Mesenchymal stem cell (in vitro differentiated cells and primary cell): ENCODE measurements at regions not wholly inside any gene's neighbourhood (a gene's known extent, or its start where the extent isn't known, plus 50 kb on each side); places are given as distances from the start of the nearest gene placed in this dataset. TPM values are rescaled to one million over a fixed set of nuclear protein-coding genes. Genes with fewer than 3 reads are reported as not detected.

Source experiments
- DNase-seq: peaks from one replicate; pipeline ENCODE4 v3.0.0-alpha.2; 2013
- H2AFZ ChIP-seq: one replicate; pipeline ENCODE4 v1.6.1; 2013; ENCODE audit warnings: low read depth, mild to moderate bottlenecking, control low read depth, inconsistent platforms, low read length, moderate library complexity
- H2AK5ac ChIP-seq: 2 replicates; pipeline ENCODE4 v1.6.1; 2013; ENCODE audit warnings: low read length, moderate library complexity, mild to moderate bottlenecking, inconsistent platforms; ENCODE audit not compliant: severe bottlenecking
- H2BK120ac ChIP-seq: one replicate; pipeline ENCODE4 v1.6.1; 2013; ENCODE audit warnings: low read depth, mild to moderate bottlenecking, inconsistent platforms, low read length, moderate library complexity
- H2BK12ac ChIP-seq, 2 experiments: one replicate each; pipeline ENCODE4 v1.6.1; 2013; ENCODE audit warnings: inconsistent platforms in 2 of 2, low read length in 2 of 2, mild to moderate bottlenecking in 2 of 2, moderate library complexity in 2 of 2, control low read depth in 1 of 2
- H2BK15ac ChIP-seq: one replicate; pipeline ENCODE4 v1.6.1; 2013; ENCODE audit warnings: mild to moderate bottlenecking, low read depth, inconsistent platforms; ENCODE audit not compliant: poor library complexity, severe bottlenecking
- H2BK5ac ChIP-seq: 2 replicates; pipeline ENCODE4 v1.6.1; 2013; ENCODE audit warnings: low read depth, mild to moderate bottlenecking, low read length, control low read depth, inconsistent platforms; ENCODE audit not compliant: poor library complexity, severe bottlenecking
- H3K14ac ChIP-seq, 2 experiments: one replicate each; pipeline ENCODE4 v1.6.1; 2013; ENCODE audit warnings: inconsistent platforms in 2 of 2, low read length in 2 of 2, control low read depth in 1 of 2, mild to moderate bottlenecking in 1 of 2, moderate library complexity in 1 of 2
- H3K18ac ChIP-seq, 2 experiments: one replicate each; pipeline ENCODE4 v1.6.1; 2013; ENCODE audit warnings: inconsistent platforms in 2 of 2, low read length in 2 of 2, control low read depth in 1 of 2, low read depth in 1 of 2, mild to moderate bottlenecking in 1 of 2
- H3K23ac ChIP-seq, 2 experiments: one replicate each; pipeline ENCODE4 v1.6.1; 2013; ENCODE audit warnings: inconsistent platforms in 2 of 2, low read length in 2 of 2, mild to moderate bottlenecking in 2 of 2, moderate library complexity in 2 of 2, control low read depth in 1 of 2
- H3K27ac ChIP-seq: 2 replicates; pipeline ENCODE4 v1.5.1; 2013; ENCODE audit warnings: mild to moderate bottlenecking, moderate library complexity, low read length, control low read depth, inconsistent platforms; ENCODE audit not compliant: poor library complexity, severe bottlenecking
- H3K27me3 ChIP-seq, 2 experiments: 2 replicates each; pipeline versions ENCODE4 v1.6.1 to v1.7.0; 2013; ENCODE audit warnings: low read length in 2 of 2, mild to moderate bottlenecking in 2 of 2, moderate library complexity in 2 of 2, control low read depth in 1 of 2, inconsistent platforms in 1 of 2; ENCODE audit not compliant: control insufficient read depth in 1 of 2, insufficient read depth in 1 of 2
- H3K36me3 ChIP-seq, 2 experiments: 2 replicates each; pipeline versions ENCODE4 v1.6.1 to v1.7.0; 2013; ENCODE audit warnings: low read length in 2 of 2, control low read depth in 1 of 2, inconsistent platforms in 1 of 2, low read depth in 1 of 2, mild to moderate bottlenecking in 1 of 2; ENCODE audit not compliant: insufficient read depth in 2 of 2, control insufficient read depth in 1 of 2
- H3K4ac ChIP-seq, 2 experiments: one replicate each; pipeline ENCODE4 v1.6.1; 2013; ENCODE audit warnings: inconsistent platforms in 2 of 2, low read length in 2 of 2, mild to moderate bottlenecking in 2 of 2, moderate library complexity in 2 of 2, control low read depth in 1 of 2, low read depth in 1 of 2
- H3K4me1 ChIP-seq: 2 replicates; pipeline ENCODE4 v1.6.1; 2013; ENCODE audit warnings: low read depth, low read length, control low read depth; ENCODE audit not compliant: control insufficient read depth, insufficient read depth
- H3K4me2 ChIP-seq: 2 replicates; pipeline ENCODE4 v1.6.1; 2013; ENCODE audit warnings: low read length, mild to moderate bottlenecking, inconsistent platforms; ENCODE audit not compliant: poor library complexity, severe bottlenecking
- H3K4me3 ChIP-seq, 2 experiments: 2 replicates each; pipeline versions ENCODE4 v1.5.1 to v1.7.0; 2013; ENCODE audit warnings: low read length in 2 of 2, mild to moderate bottlenecking in 2 of 2, control low read depth in 1 of 2, low read depth in 1 of 2; ENCODE audit not compliant: insufficient read depth in 1 of 2
- H3K79me1 ChIP-seq: replicated peaks from 2 replicates; pipeline ENCODE4 v1.6.1; 2013; ENCODE audit warnings: mild to moderate bottlenecking, control low read depth, low read length, inconsistent platforms; ENCODE audit not compliant: poor library complexity, severe bottlenecking
- H3K9ac ChIP-seq: 2 replicates; pipeline ENCODE4 v1.7.0; 2013; ENCODE audit warnings: mild to moderate bottlenecking, low read length, moderate library complexity
- H3K9me3 ChIP-seq: 2 replicates; pipeline ENCODE4 v1.7.0; 2013; ENCODE audit warnings: mild to moderate bottlenecking, low read length; ENCODE audit not compliant: control insufficient read depth
- H4K8ac ChIP-seq: one replicate; pipeline ENCODE4 v1.6.1; 2013; ENCODE audit warnings: inconsistent platforms, mild to moderate bottlenecking, low read length, moderate library complexity
- H4K91ac ChIP-seq: one replicate; pipeline ENCODE4 v1.6.1; 2013; ENCODE audit warnings: mild to moderate bottlenecking, low read length, inconsistent platforms
- WGBS: methylation state at CpG from one replicate; pipeline ENCODE4 v1.1.7; 2013; ENCODE audit warnings: mixed read lengths; 5-methylcytosine and 5-hydroxymethylcytosine counted together
- small RNA-seq: library from polyadenylated mRNA; stranded (forward); fragments of <200 nt; extraction: miRNeasy Mini kit (QIAGEN cat#:217004); gene quantifications from one replicate; pipeline ENCODE3, GENCODE V24; 2013; ENCODE audit warnings: low read depth

- WGBS = 50% methylated on average over 1 of the region's 2 CpGs
- no peak overlapping the region for H2BK5ac ChIP-seq
- no peak overlapping the region for H2AK5ac ChIP-seq
- peaks cover 6% of the 10 kb centered on the region for H3K9me3 ChIP-seq
- no peak overlapping the region for H4K91ac ChIP-seq
- H2AFZ ChIP-seq = no peak overlapping the region
- H3K27me3 ChIP-seq = peaks cover 10 to 43% of the 10 kb centered on the region in 2 experiments
- DNase-seq = no peak
- no peak overlapping the region for H3K27ac ChIP-seq
- H3K4me3 ChIP-seq = no peak overlapping the region
- H3K4me2 ChIP-seq = no peak overlapping the region
- H3K23ac ChIP-seq = no peak overlapping the region
- no peak overlapping the region for H3K4ac ChIP-seq
- H4K8ac ChIP-seq = no peak overlapping the region
- no peak overlapping the region for H2BK15ac ChIP-seq
- no peak overlapping the region for H2BK12ac ChIP-seq
- H3K4me1 ChIP-seq = no peaks in the 10 kb centered on the region
- H3K36me3 ChIP-seq = no peaks in the 10 kb centered on the region
- H3K18ac ChIP-seq = no peak overlapping the region
- H3K9ac ChIP-seq = no peak overlapping the region
- no peak overlapping the region for H3K14ac ChIP-seq
- H3K79me1 ChIP-seq = no peaks in the 10 kb centered on the region
- no peak overlapping the region for H2BK120ac ChIP-seq
Observed at GRCh38 chr12:64997858-64998257, 123.2 kb downstream of the WIF1 start.

- Histone ChIP-seq H3K36me3 (no peaks in the 10 kb centered on the region), H3K23ac (no peak overlapping the region), H3K18ac (no peak overlapping the region), H3K9ac (peak overlapping the region; percentile 61), H3K27me3 (peaks cover 3 to 45% of the 10 kb centered on the region in 2 experiments), H3K14ac (no peak overlapping the region), H3K4me3 (peak overlapping the region in 1 of 2 experiments; percentile 26), H2BK5ac (no peak overlapping the region), H3K4me2 (no peak overlapping the region), H3K4me1 (no peaks in the 10 kb centered on the region), H2AFZ (no peak overlapping the region), H3K79me1 (no peaks in the 10 kb centered on the region), H3K9me3 (peaks cover 6% of the 10 kb centered on the region), H2AK5ac (no peak overlapping the region), H2BK12ac (no peak overlapping the region), H3K27ac (no peak overlapping the region), H3K4ac (no peak overlapping the region), H4K8ac (no peak overlapping the region), H4K91ac (no peak overlapping the region), H2BK120ac (no peak overlapping the region), H2BK15ac (no peak overlapping the region)
- no peak for DNase-seq
- WGBS = 55% methylated on average over 2 of the region's 4 CpGs
Observed at GRCh38 chr12:64998371-64999147, 122.5 kb downstream of the WIF1 start.

DNA sequence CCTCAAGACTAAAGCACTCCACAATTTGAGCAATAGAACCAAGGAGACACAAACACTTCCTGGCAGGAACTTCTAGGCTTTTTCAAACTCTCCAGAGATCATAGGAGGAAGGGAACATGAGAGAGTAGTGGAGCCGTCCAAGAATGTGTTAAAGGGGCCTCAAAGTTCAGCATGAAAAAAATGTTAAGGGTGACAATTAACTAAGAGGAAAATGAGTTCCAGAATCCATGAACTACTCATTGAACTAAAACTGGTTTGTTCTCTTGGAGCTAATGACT lies 122.0 kb downstream of the WIF1 start:
- Histone ChIP-seq H2BK120ac (no peak overlapping the region), H3K4ac (no peak overlapping the region), H3K4me1 (no peaks in the 10 kb centered on the region), H2BK5ac (no peak overlapping the region), H2BK12ac (no peak overlapping the region), H2BK15ac (no peak overlapping the region), H3K9me3 (peaks cover 6% of the 10 kb centered on the region), H3K14ac (no peak overlapping the region), H3K4me3 (no peak overlapping the region), H2AK5ac (no peak overlapping the region), H3K4me2 (no peak overlapping the region), H3K27ac (no peak overlapping the region), H3K23ac (no peak overlapping the region), H4K91ac (no peak overlapping the region), H3K18ac (no peak overlapping the region), H3K27me3 (peaks cover 3 to 45% of the 10 kb centered on the region in 2 experiments), H2AFZ (no peak overlapping the region), H3K9ac (peak overlapping the region; percentile 61), H3K79me1 (no peaks in the 10 kb centered on the region), H4K8ac (no peak overlapping the region), H3K36me3 (no peaks in the 10 kb centered on the region)
- DNase-seq = no peak
- WGBS = 45% methylated on average over 1 of the region's 1 CpG

Small RNA genes lying in the stretch of these regions (small RNA-seq; reads per million reads assigned to genes)
- gene RNU6ATAC42P = not detected
